ENCODE measurements at regions not wholly inside any gene's neighbourhood (a gene's known extent, or its start where the extent isn't known, plus 50 kb on each side); places are given as distances from the start of the nearest gene placed in this dataset.

DNA sequence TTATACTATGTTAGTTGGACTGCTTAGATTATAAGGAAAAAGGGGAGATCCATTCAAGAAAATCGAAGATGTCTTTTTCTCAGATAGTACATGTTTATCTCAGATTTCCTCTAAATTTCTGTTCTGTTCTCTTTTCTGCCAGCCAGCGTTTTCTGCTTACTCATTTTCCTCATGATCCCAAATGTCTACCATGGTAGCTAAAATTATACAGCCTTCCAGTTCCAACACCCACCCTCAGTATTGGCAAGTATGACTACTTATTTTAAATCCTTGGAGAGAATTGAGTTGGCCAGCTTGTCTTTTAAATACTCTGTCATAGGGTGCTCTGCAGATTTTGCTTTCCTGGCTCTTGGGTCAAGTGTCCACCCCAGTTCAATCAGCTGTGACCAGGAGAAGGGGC is 95.7 kb upstream of the PLXNA2 start:
- TF ChIP-seq POLR2AphosphoS5 (IDR thresholded peaks at IDR 0.05), result no peak
- TF ChIP-seq, protein P1, sequence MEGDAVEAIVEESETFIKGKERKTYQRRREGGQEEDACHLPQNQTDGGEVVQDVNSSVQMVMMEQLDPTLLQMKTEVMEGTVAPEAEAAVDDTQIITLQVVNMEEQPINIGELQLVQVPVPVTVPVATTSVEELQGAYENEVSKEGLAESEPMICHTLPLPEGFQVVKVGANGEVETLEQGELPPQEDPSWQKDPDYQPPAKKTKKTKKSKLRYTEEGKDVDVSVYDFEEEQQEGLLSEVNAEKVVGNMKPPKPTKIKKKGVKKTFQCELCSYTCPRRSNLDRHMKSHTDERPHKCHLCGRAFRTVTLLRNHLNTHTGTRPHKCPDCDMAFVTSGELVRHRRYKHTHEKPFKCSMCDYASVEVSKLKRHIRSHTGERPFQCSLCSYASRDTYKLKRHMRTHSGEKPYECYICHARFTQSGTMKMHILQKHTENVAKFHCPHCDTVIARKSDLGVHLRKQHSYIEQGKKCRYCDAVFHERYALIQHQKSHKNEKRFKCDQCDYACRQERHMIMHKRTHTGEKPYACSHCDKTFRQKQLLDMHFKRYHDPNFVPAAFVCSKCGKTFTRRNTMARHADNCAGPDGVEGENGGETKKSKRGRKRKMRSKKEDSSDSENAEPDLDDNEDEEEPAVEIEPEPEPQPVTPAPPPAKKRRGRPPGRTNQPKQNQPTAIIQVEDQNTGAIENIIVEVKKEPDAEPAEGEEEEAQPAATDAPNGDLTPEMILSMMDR (IDR thresholded peaks at IDR 0.05), result no peak
- TF ChIP-seq EP300 (IDR thresholded peaks at IDR 0.05; ENCODE audit: low read depth), result no peak
